Erythroblast (primary cell): ENCODE measurements at regions not wholly inside any gene's neighbourhood (a gene's known extent, or its start where the extent isn't known, plus 50 kb on each side); places are given as distances from the start of the nearest gene placed in this dataset.

Experiments
- GATA1 ChIP-seq: IDR thresholded peaks from 2 replicates; pipeline ENCODE4 v1.6.1; 2011; ENCODE audit warnings: low read depth, mild to moderate bottlenecking, control low read depth, low read length, moderate library complexity
- POLR2A ChIP-seq: IDR thresholded peaks from 2 replicates; pipeline ENCODE4 v1.6.1; 2011; ENCODE audit warnings: mild to moderate bottlenecking, low read length

- TF ChIP-seq POLR2A (no peak), GATA1 (no peak)
Observed at GRCh38 chr18:40565805-40566509, 1389.1 kb upstream of the PIK3C3 start.
